H1 (cell line): ENCODE measurements at regions not wholly inside any gene's neighbourhood (a gene's known extent, or its start where the extent isn't known, plus 50 kb on each side); places are given as distances from the start of the nearest gene placed in this dataset.

ENCODE experiments used
- EP300 ChIP-seq, 2 experiments: IDR thresholded peaks; 1 replicate in 1 of 2; 2 replicates in 1 of 2; pipeline ENCODE4 v1.6.1; 2011 to 2012; ENCODE audit warnings: low read depth in 2 of 2, low read length in 2 of 2, mild to moderate bottlenecking in 2 of 2, borderline replicate concordance in 1 of 2, inconsistent platforms in 1 of 2, moderate library complexity in 1 of 2
- POLR2A ChIP-seq, 2 experiments: IDR thresholded peaks; 1 replicate in 1 of 2; 2 replicates in 1 of 2; pipeline ENCODE4 v1.6.1; 2011; ENCODE audit warnings: low read depth in 2 of 2, low read length in 2 of 2, mild to moderate bottlenecking in 2 of 2; ENCODE audit errors: control extremely low read depth in 1 of 2
- RNF2 ChIP-seq: fragments of 200-900, 300-1000 bp; sonication (generic); IDR thresholded peaks from 2 replicates; pipeline ENCODE4 v1.7.1; 2016; ENCODE audit warnings: borderline replicate concordance, low read depth, mild to moderate bottlenecking, antibody characterized with exemption, low read length; ENCODE audit not compliant: poor library complexity, severe bottlenecking; ENCODE audit errors: missing control alignments
- TF ChIP-seq, protein P1 (sequence below), 3 experiments: IDR thresholded peaks; 1 replicate in 2 of 3; 2 replicates in 1 of 3; pipeline versions ENCODE4 v1.5.1 to v1.6.1; 2011; ENCODE audit warnings: low read length in 3 of 3, mild to moderate bottlenecking in 3 of 3, inconsistent platforms in 2 of 3, low read depth in 1 of 3, moderate library complexity in 1 of 3; ENCODE audit not compliant: insufficient read depth in 1 of 3; ENCODE audit errors: control extremely low read depth in 1 of 3

DNA sequence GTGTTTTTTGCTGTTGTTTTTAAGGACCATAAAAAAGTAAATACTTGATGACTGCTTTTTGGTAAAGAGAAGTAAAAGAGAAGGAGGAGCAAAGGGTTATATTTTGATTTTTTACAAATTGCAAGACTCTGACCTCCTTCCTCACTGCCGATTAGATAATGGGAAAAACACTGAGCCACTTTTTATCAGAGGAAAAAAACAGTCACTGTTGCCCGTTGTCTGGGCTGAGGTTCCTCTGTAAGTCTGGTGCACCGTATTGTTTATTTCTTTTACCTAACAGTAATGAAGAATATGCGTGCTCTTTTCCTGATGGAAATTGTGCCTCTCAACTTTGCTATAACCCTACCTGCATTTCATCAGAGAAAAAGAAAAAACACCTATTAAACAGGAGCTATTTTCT is 178.7 kb upstream of the EMCN start (continued):
- no peak for TF ChIP-seq RNF2
- TF ChIP-seq EP300 (IDR thresholded peaks at IDR 0.05; ENCODE audit: borderline replicate concordance in 1 of 2, low read depth in 2 of 2, low read length in 2 of 2), result no peak
- TF ChIP-seq POLR2A (IDR thresholded peaks at IDR 0.05; ENCODE audit: control extremely low read depth in 1 of 2, low read depth in 2 of 2, low read length in 2 of 2), result no peak
- TF ChIP-seq, protein P1, sequence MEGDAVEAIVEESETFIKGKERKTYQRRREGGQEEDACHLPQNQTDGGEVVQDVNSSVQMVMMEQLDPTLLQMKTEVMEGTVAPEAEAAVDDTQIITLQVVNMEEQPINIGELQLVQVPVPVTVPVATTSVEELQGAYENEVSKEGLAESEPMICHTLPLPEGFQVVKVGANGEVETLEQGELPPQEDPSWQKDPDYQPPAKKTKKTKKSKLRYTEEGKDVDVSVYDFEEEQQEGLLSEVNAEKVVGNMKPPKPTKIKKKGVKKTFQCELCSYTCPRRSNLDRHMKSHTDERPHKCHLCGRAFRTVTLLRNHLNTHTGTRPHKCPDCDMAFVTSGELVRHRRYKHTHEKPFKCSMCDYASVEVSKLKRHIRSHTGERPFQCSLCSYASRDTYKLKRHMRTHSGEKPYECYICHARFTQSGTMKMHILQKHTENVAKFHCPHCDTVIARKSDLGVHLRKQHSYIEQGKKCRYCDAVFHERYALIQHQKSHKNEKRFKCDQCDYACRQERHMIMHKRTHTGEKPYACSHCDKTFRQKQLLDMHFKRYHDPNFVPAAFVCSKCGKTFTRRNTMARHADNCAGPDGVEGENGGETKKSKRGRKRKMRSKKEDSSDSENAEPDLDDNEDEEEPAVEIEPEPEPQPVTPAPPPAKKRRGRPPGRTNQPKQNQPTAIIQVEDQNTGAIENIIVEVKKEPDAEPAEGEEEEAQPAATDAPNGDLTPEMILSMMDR (IDR thresholded peaks at IDR 0.05; ENCODE audit: control extremely low read depth in 1 of 3, insufficient read depth in 1 of 3, low read depth in 1 of 3, low read length in 3 of 3), result no peak
